GM12874 (cell line): ENCODE measurements at regions not wholly inside any gene's neighbourhood (a gene's known extent, or its start where the extent isn't known, plus 50 kb on each side); places are given as distances from the start of the nearest gene placed in this dataset.

Experiments
- TF ChIP-seq, protein P1 (sequence below): IDR thresholded peaks from 2 replicates; pipeline ENCODE4 v1.5.1; 2011; ENCODE audit warnings: low read depth, mild to moderate bottlenecking, control low read depth, low read length, moderate library complexity; ENCODE audit not compliant: insufficient read depth

GRCh38 chr2:5020116-5020875, 671.9 kb upstream of the SOX11 start:
- TF ChIP-seq, protein P1, sequence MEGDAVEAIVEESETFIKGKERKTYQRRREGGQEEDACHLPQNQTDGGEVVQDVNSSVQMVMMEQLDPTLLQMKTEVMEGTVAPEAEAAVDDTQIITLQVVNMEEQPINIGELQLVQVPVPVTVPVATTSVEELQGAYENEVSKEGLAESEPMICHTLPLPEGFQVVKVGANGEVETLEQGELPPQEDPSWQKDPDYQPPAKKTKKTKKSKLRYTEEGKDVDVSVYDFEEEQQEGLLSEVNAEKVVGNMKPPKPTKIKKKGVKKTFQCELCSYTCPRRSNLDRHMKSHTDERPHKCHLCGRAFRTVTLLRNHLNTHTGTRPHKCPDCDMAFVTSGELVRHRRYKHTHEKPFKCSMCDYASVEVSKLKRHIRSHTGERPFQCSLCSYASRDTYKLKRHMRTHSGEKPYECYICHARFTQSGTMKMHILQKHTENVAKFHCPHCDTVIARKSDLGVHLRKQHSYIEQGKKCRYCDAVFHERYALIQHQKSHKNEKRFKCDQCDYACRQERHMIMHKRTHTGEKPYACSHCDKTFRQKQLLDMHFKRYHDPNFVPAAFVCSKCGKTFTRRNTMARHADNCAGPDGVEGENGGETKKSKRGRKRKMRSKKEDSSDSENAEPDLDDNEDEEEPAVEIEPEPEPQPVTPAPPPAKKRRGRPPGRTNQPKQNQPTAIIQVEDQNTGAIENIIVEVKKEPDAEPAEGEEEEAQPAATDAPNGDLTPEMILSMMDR: no peak

DNA sequence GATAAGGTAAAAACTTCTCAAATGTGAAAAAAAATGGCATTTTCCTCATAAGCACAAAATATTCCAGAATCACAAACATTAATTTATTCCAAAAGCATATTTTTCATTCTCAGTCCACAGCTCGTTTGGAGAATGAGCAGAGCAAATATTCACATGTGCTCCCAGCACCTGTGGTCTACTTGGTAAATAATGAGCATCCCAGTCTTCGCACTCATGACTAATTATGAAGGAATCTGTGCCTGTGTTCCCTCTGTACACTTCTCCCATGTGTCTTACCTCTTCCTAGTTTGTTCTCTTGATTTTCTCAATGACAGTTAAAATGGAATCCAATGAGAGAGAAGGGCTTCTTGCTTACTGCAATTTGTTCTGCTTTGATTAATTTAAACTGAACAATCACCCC, 671.0 kb upstream of the SOX11 start:
- TF ChIP-seq, protein P1: no peak

DNA sequence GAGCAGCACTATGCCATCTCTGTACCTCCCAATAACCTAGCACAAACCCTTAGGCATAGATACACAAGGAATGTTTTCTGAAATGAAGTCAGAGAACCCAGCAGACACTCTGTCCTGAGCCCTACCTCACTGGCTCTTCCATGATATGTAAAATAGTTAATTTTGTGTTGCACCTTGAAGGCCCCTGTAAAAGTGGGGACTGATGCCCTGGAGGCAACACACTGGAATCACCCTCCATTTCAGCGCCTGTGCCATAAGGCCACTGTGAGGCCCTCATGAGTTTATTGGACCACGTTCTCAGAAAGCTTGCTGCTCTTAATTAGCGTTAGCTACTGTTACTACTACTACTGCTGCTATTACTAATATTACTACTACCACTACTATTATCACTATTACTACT, 670.1 kb upstream of the SOX11 start:
- TF ChIP-seq, protein P1: no peak

DNA sequence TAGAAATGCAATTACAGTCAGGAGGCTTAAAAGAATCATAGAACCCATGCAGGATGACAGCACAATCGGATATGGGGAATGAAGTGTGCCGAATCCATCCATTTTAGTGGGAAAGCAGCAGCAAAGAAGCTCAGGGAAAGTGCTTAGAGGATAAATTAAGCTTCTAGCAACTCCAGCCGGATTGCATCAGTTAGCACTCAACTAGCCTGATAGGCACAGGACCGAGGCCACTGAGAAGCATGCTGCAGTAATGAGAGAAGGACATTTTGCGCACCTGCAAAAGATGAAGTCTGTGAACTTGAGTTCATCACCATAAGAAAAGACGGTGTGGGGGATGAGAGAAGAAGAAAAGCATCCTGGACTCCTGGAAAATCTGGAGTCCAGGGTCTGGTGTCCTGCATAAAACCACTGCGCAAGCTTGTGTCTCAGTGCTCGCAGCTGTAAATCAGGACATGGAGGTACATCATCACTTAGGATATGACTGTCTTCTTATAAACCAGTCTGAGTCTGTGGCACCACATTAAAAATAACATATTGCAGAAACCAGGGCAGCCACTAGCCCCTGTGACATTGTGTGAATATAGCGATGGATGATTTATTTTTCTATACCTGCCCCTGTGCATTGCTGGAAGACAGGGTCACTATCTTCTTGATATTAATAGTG, 665.5 kb upstream of the SOX11 start:
- TF ChIP-seq, protein P1: no peak

DNA sequence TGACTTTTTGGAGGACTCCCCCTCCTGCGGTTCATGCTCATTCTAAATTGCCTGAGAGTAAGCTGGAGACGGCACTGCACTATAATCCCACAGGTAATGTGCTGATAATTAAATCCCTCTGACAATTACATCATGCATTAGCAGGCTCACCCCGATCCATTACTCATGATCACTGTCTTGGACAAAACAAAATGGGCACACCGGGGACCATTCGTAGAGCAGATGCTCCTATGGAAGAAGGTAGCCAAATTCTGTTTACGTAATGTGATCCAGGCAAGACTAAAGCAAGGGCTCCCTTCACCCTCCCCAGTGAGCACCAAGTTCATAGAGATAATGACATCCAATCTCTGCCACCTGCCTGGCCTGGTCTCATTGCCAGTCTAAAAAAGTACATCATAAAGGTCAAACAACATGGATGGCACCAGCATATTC, 657.1 kb upstream of the SOX11 start:
- TF ChIP-seq, protein P1: no peak

- TF ChIP-seq, protein P1: no peak
These were observed 655.9 kb upstream of the SOX11 start for GRCh38 chr2:5036256-5036655.

DNA sequence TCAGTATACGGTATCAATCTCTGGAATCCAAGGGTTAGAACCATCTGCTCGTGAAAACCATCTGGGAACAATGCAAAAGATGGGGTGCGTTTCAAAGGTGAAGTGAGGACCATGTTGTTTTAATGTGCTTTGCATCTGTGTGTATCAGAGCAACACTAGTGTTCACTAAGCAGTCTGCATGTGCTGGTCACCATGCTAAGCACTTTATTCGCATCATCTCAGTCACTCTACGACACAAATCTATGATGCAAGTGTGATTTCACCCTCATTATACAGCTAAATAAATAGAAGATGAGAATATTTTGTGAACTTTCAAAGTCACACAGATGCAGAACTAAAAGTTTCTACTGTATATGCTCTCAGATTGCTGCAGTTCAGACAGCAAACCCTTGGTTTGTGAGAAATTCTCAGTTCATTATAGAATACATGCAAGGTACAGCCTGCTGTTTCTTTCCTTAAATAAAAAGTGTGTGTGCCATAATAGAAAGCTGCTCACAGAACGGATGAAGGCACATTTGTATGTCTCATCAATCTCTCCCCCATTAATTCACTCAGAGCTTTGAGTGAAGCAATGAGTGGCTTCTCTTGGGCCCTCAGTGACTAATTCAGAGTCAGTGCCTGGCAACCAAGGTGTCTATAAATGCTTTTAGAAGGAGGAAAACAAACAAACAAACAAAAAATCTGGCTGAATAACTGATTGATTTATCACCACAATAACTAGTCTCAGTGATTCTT, 652.8 kb upstream of the SOX11 start:
- TF ChIP-seq, protein P1: no peak
